Nephron (organoid): ENCODE measurements at regions not wholly inside any gene's neighbourhood (a gene's known extent, or its start where the extent isn't known, plus 50 kb on each side); places are given as distances from the start of the nearest gene placed in this dataset.

Source experiments
- H3K27ac Mint-ChIP-seq, 3 experiments: 2 replicates each; pipeline ENCODE4 v1.8.0; 2020; ENCODE audit warnings: mixed read lengths in 3 of 3, mild to moderate bottlenecking in 2 of 3, moderate library complexity in 1 of 3
- H3K27me3 Mint-ChIP-seq: 2 replicates; pipeline ENCODE4 v1.8.0; 2021; ENCODE audit warnings: low read depth, mild to moderate bottlenecking, moderate library complexity, mixed read lengths
- H3K36me3 Mint-ChIP-seq: 2 replicates; pipeline ENCODE4 v1.8.0; 2020; ENCODE audit warnings: low read depth, mixed read lengths
- H3K4me1 Mint-ChIP-seq: 2 replicates; pipeline ENCODE4 v1.8.0; 2020; ENCODE audit warnings: mixed read lengths
- H3K4me3 Mint-ChIP-seq, 3 experiments: 2 replicates each; pipeline ENCODE4 v1.8.0; 2020; ENCODE audit warnings: mild to moderate bottlenecking in 3 of 3, mixed read lengths in 3 of 3, moderate library complexity in 2 of 3
- H3K9me3 Mint-ChIP-seq: 2 replicates; pipeline ENCODE4 v1.8.0; 2020; ENCODE audit warnings: mixed read lengths
- CTCF ChIP-seq, 3 experiments: fragments of 200-600 bp; sonication (generic); IDR thresholded peaks; one replicate each; pipeline ENCODE4 v1.5.0; 2021; ENCODE audit warnings: antibody characterized with exemption in 3 of 3; ENCODE audit not compliant: unreplicated experiment in 3 of 3

GRCh38 chr17:74037320-74037719 is 166.2 kb upstream of the RPL38 start:
- Mint-ChIP-seq H3K4me3 (no peak overlapping the region), H3K27ac (no peak overlapping the region), H3K27me3 (peaks cover 70% of the 10 kb centered on the region), H3K9me3 (no peaks in the 10 kb centered on the region), H3K36me3 (no peaks in the 10 kb centered on the region), H3K4me1 (peaks cover 9% of the 10 kb centered on the region)
- no peak for TF ChIP-seq CTCF (IDR thresholded peaks at IDR 0.05; ENCODE audit: unreplicated experiment in 3 of 3)

GRCh38 chr17:74040291-74040690 is 163.2 kb upstream of the RPL38 start:
- Mint-ChIP-seq H3K4me3 (no peak overlapping the region), H3K27me3 (peaks cover 55% of the 10 kb centered on the region), H3K9me3 (no peaks in the 10 kb centered on the region), H3K4me1 (peaks cover 15% of the 10 kb centered on the region), H3K36me3 (no peaks in the 10 kb centered on the region), H3K27ac (no peak overlapping the region)
- no peak for TF ChIP-seq CTCF (IDR thresholded peaks at IDR 0.05; ENCODE audit: unreplicated experiment in 3 of 3)

GRCh38 chr17:74040729-74041128 is 162.7 kb upstream of the RPL38 start:
- no peak for TF ChIP-seq CTCF (IDR thresholded peaks at IDR 0.05; ENCODE audit: unreplicated experiment in 3 of 3)
- no peak overlapping the region for H3K27ac Mint-ChIP-seq
- H3K36me3 Mint-ChIP-seq = no peaks in the 10 kb centered on the region
- H3K4me3 Mint-ChIP-seq = no peak overlapping the region
- peaks cover 15% of the 10 kb centered on the region for H3K4me1 Mint-ChIP-seq
- H3K27me3 Mint-ChIP-seq = peaks cover 55% of the 10 kb centered on the region
- no peaks in the 10 kb centered on the region for H3K9me3 Mint-ChIP-seq

- no peak for TF ChIP-seq CTCF (IDR thresholded peaks at IDR 0.05; ENCODE audit: unreplicated experiment in 3 of 3)
- H3K36me3 Mint-ChIP-seq = no peaks in the 10 kb centered on the region
- no peaks in the 10 kb centered on the region for H3K9me3 Mint-ChIP-seq
- no peak overlapping the region for H3K4me3 Mint-ChIP-seq
- H3K4me1 Mint-ChIP-seq = peaks cover 11% of the 10 kb centered on the region
- H3K27me3 Mint-ChIP-seq = peaks cover 49% of the 10 kb centered on the region
- no peak overlapping the region for H3K27ac Mint-ChIP-seq
Measured at GRCh38 chr17:74041869-74042640, 161.4 kb upstream of the RPL38 start.

- Mint-ChIP-seq H3K27me3 (peaks cover 48% of the 10 kb centered on the region), H3K36me3 (no peaks in the 10 kb centered on the region), H3K4me1 (peaks cover 6% of the 10 kb centered on the region), H3K27ac (peak overlapping the region in 1 of 3 experiments; percentile 40), H3K4me3 (no peak overlapping the region), H3K9me3 (no peaks in the 10 kb centered on the region)
- no peak for TF ChIP-seq CTCF (IDR thresholded peaks at IDR 0.05; ENCODE audit: unreplicated experiment in 3 of 3)
Measured at GRCh38 chr17:74042744-74043486, 160.6 kb upstream of the RPL38 start.
